Activated CD8-positive, alpha-beta memory T cell treated with anti-CD3 and anti-CD28 coated beads, Interleukin-2, amount 50 U/mL, for 24 hours (primary cell): ENCODE measurements at regions not wholly inside any gene's neighbourhood (a gene's known extent, or its start where the extent isn't known, plus 50 kb on each side); places are given as distances from the start of the nearest gene placed in this dataset.
"Not testable (repeated sequence)": the region's sequence is repeated elsewhere in the genome, so short reads cannot be mapped to it uniquely, and the experiment has no call there.

Experiments used
- DNase-seq: peaks from one replicate; pipeline ENCODE4 v3.0.0-alpha.2; 2020; ENCODE audit errors: extremely low read depth

DNA sequence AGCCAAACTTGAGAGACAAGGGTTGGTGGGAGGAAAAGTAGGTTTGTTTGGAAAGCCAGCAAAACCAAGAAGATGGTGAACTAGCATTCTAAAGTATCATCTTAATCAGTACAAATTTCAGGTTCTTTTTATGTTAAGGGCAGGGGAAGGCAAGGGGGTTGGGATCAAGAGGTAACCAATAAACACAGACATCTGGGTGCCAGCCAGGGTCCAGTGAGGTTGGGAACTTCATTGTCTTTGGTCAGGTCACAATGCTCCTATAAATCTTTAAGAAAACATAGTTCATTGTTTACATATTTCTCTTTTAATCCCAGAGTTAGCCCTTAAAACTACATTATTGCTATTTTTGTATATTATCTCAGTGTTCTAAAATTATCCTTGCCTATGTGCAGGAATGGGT, 126.2 kb upstream of the NR5A2 start:
- no peak for DNase-seq

DNA sequence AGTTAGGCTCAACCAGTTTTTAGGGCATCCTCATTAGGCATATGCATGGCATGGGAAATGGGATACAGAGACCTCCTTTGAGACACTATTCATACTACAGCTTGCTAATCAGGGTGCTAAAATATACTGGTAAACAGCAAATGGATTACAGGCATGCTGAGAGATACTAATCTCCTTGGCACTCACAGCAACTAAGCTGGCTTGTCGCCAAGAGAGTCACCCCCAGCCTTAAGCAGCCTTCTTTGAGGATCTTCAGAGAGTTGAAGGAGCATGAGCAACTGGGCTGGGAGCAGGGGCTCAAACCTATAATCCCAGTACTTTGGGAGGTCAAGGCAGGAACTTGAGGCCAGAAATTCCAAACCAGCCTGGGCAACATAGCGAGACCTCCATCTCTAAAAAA, 120.1 kb upstream of the NR5A2 start:
- DNase-seq = no peak

GRCh38 chr1:199909137-199909536, 118.4 kb upstream of the NR5A2 start:
- DNase-seq = no peak

DNA sequence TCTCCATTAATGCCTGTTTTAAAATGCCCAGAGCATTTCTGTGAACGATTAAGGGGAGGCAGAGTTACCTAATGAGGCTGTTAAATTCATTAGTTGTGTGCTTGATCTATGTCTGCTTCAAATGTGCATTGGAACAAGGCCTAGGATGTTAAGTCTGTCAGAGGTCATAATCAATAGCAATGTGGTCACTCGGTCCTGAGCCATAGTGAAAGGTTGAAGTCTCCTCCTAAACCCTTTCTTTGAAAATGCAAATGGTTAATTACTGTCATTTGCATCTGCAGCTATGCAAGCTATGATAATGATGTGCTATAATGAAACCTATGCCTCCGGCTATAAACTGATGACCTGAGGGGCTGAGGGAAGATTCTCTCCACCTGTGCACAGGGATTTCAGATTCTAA, 114.2 kb upstream of the NR5A2 start:
- no peak for DNase-seq

DNA sequence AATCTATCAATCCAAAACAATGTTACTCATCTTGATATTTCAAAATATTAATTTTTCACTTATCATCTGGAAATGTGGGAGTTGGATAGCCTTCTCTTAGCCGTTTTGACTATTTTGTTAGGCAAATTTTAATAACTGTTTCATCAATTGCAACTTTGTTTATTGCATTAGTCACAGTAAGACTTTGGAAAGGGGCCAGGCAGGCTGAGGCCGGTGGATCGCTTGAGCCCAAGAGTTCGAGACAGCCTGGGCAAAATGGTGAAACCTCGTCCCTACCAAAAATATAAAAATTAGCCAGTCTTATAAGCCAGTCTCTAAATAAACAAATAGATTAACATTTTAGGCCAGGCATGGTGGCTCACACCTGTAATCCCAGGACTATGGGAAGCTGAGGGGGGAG, 113.0 kb upstream of the NR5A2 start:
- DNase-seq = no peak

- DNase-seq = no peak
These were observed 109.2 kb upstream of the NR5A2 start for GRCh38 chr1:199918196-199918769.

DNA sequence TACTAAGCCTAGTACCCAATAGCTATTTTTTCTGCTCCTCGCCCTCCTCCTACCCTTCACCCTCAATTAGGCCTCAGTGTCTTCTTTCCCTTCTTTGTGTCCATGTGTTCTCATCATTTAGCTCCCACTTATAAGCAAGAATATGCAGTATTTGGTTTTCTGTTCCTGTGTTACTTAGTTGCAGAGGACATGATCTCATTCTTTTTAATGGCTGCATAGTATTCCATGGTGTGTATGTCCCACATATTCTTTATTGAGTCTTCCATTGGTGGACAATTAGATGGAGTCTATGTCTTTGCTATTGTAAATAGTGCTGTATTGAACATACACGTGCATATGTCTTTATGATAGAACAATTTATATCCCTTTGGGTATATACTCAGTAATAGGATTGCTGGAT, 106.9 kb upstream of the NR5A2 start:
- no peak for DNase-seq

GRCh38 chr1:199929556-199929955, 98.0 kb upstream of the NR5A2 start:
- DNase-seq = no peak

DNA sequence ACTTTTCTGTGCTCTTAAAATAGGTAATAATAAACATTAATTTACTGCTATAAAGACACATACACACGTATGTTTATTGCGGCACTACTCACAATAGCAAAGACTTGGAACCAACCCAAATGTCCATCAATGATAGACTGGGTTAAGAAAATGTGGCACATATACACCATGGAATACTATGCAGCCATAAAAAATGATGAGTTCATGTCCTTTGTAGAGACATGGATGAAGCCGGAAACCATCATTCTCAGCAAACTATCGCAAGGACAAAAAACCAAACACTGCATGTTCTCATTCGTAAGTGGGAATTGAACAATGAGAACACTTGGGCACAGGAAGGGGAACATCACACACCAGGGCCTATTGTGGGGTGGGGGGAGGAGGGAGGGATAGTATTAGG, 97.4 kb upstream of the NR5A2 start:
- not testable (repeated sequence) for DNase-seq

GRCh38 chr1:199931666-199932377, 95.7 kb upstream of the NR5A2 start:
- DNase-seq = no peak

DNA sequence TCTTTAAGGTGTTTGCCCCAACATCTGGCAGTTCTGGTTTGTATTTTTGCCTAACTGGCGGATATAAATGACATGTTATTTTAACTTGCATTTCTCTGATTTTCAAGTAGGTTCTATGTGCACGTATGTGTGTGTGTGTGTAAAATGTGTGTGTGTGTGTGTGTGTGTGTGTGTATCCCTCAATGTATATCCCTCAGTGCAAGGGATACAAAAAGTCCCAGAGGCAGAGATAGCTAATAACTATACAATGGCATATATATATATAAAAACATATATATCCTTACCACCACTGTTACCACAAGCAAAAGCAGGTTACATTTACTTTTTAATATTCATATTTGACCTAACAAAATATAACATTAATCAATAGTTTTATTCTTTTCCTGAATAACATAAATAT, 95.0 kb upstream of the NR5A2 start:
- DNase-seq = no peak

DNA sequence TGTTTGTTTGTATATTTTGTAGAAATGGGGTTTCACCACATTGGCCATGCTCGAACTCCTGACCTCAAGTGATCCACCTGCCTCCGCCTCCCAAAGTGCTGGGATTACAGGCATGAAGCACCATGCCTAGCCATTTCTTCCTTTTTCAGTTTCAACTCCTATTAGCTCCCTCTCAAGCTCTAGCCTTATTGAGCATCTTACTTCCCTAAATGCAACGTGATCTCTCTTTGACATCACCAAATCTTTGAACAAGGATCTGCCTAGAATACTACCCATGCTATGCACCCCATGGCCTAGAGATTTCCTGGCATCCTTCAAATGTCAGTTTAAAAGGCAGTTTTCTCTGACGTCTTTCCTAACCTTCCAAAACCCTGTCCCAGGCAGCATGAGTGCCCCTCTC, 91.1 kb upstream of the NR5A2 start:
- DNase-seq = no peak

- DNase-seq = no peak
These were observed 90.3 kb upstream of the NR5A2 start for GRCh38 chr1:199937161-199937560.

GRCh38 chr1:199937661-199938060, 89.8 kb upstream of the NR5A2 start:
- no peak for DNase-seq

DNA sequence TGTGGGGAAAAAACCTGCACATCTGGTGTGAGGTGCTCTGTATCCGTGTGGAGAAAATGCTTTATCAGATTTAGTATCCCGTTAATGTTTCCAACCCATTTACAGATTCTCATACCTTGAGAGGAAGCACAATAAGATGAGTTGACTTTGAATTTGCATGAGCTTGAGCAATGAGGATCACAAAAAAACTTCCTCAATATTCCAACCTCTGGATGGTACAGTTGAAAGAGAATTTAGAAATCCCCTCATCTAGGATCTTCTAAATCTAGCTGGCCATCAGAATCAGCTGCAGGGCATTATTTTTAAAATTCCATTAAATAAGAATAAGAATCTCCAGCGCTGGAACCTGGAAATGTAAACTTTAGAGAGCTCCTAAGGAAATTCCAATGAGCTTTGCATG, 82.5 kb upstream of the NR5A2 start:
- no peak for DNase-seq

GRCh38 chr1:199945591-199945990, 81.9 kb upstream of the NR5A2 start:
- DNase-seq = no peak

DNA sequence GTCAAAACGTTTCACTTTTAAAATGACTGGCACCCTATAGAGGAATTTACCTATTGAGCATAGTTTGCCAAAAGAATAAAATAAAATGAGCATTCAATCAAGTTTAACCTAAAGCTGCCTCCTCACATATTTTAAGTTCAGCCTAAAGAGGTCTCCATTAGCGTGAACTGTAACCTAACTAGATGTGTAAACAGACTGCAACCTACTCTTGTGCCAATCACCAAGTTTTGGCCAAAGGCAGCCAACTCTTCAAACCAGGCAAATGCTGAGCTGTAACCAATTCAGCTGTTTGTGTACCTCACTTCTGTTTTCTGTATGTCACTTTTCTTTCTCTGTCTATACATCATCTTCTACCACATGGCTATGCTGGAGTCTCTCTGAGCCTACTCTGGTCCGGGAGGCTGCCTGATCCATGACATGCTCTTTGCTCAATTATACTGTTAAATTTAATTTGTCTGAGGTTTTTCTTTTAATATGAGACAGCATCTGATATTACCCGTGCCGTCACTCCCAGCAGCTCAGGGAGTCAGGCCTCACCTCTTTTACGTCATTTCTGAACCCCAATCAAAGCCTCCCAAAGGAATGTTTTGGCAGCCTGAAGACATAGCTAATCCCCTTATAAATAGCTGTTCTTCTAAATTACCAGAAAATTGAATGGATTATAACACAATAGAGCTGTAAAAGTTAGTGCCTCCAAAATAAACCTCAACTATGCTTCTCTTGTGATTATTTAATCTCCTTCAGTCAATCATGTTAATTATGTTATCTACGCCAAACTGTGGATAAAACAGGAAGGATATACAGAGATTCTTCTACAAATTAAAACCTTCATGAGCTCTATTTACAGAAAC, 81.0 kb upstream of the NR5A2 start:
- no peak for DNase-seq

DNA sequence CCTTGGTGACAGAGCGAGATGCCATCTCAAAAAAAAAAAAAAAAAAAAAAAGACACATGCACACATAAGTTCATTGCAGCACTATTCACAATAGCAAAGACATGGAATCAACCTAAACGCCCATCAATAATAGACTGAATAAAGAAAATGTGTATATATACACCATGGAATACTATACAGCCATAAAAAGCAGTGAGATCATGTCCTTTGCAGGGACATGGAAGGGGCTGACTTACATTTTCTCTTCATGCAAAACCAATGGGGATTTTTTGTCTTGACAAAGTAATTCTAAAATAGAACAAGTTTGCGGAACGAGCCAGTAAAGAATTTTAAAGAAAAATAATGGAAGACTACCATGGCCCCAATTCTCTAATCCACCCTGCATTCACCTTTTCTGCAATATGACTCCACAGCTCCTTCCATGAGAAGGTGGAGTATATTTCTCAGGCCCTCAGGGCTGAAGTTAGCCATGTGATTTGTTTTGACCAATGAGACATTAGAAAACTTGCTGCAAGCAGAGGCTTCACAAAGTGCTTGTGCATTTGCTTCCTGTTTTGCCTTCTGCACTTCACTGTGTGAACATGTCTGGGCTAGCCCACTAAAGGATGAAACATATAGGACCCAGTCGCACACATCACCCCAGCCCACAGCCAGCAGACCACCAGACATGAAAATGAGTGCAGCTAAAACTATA, 78.8 kb upstream of the NR5A2 start:
- DNase-seq = no peak

DNA sequence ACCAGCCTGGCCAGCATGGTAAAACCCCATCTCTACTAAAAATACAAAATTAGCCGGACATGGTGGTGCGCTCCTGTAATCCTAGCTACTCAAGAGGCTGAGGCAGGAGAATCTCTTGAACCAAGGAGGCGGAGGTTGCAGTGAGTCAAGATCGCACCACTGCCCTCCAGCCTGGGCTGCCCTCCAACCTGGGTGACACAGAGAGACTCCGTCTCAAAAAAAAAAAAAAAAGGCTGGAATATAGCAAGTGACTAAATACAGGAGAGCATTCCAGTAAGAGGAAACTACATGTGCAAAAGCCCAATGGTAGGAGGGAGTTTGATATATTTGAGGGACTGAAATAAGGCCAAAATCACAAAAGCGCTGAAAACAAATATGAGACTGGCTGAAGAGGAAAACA, 76.5 kb upstream of the NR5A2 start:
- not testable (repeated sequence) for DNase-seq

DNA sequence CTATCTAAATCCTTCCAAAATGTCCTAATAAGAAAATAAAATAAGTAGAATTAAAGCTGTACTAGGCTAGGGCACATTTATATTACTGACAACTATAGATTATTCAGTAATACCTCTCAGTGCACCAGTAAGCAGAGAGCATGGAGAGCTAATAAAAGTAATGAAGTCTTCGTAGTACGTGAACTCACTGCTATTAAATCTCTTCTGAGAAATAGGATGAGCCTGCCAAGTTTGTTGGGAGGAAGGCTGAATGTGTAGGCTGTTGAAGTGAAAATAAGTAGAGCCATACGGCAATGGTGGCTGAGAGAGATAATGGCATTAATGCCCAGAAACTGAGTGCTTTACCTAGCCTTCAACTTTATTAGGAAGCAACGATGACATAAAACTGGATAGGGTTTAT, 73.9 kb upstream of the NR5A2 start:
- DNase-seq = no peak

GRCh38 chr1:199954699-199955098, 72.8 kb upstream of the NR5A2 start:
- DNase-seq = no peak

GRCh38 chr1:199955235-199955634, 72.3 kb upstream of the NR5A2 start:
- DNase-seq = no peak
